Gastrocnemius medialis (tissue), 4 donors: ENCODE measurements at regions not wholly inside any gene's neighbourhood (a gene's known extent, or its start where the extent isn't known, plus 50 kb on each side); places are given as distances from the start of the nearest gene placed in this dataset.

Experiments used
- ATAC-seq, 2 donors: fragments of 150-250 bp; one replicate each; pipeline ENCODE4 v1.9.1; 2016
- DNase-seq, 2 donors: peaks; one replicate each; pipeline ENCODE4 v3.0.0-alpha.2; 2019
- H3K27ac ChIP-seq, 4 donors: fragments of 200-600 bp; sonication (generic); 1 replicate in 1 of 4; 2 replicates in 3 of 4; pipeline ENCODE4 v1.5.1; 2016 to 2018; ENCODE audit warnings: mild to moderate bottlenecking in 2 of 4, moderate library complexity in 1 of 4
- H3K27me3 ChIP-seq, 3 donors: fragments of 200-600 bp; sonication (generic) in 2 of 3; 1 replicate in 1 of 3; 2 replicates in 2 of 3; pipeline versions ENCODE4 v1.5.1 to v1.6.0; 2016 to 2019; ENCODE audit warnings: mild to moderate bottlenecking in 1 of 3, moderate library complexity in 1 of 3
- H3K36me3 ChIP-seq, 2 donors: fragments of 200-600 bp; sonication (generic) in 1 of 2; one replicate each; pipeline ENCODE4 v1.5.1; 2017 to 2018
- H3K4me1 ChIP-seq, 2 donors: fragments of 200-600 bp; sonication (generic) in 1 of 2; one replicate each; pipeline ENCODE4 v1.5.1; 2016 to 2017; ENCODE audit warnings: mild to moderate bottlenecking in 2 of 2
- H3K4me3 ChIP-seq, 4 donors: fragments of 200-600 bp; sonication (generic) in 3 of 4; 1 replicate in 1 of 4; 2 replicates in 3 of 4; pipeline ENCODE4 v1.5.1; 2016 to 2019; ENCODE audit warnings: mild to moderate bottlenecking in 2 of 4
- H3K9me3 ChIP-seq, 3 donors: fragments of 200-600 bp; sonication (generic) in 2 of 3; 1 replicate in 1 of 3; 2 replicates in 2 of 3; pipeline ENCODE4 v1.5.1; 2016 to 2019
- POLR2A ChIP-seq, 2 donors: fragments of 450-650 bp; IDR thresholded peaks; one replicate each; pipeline ENCODE4 v1.6.1; 2017; ENCODE audit warnings: antibody characterized with exemption in 2 of 2, mild to moderate bottlenecking in 2 of 2, moderate library complexity in 2 of 2
- in situ Hi-C, 4 donors: fragments of 200-750 bp; cut with MboI; loops; one replicate each; pipeline versions ENCODE4 v1.15.0 to v1.8.0; 2017; ENCODE audit warnings: low sequenced_read_pairs in 4 of 4
- intact Hi-C: fragments of 100-400 bp; cut with DNase I; formaldehyde crosslinking; loops from one replicate; pipeline ENCODE4 v1.15.1; 2023; ENCODE audit warnings: low total_unique reads
- TF ChIP-seq, protein P1 (sequence below), 5 experiments: fragments of 450-650 bp in 3 of 5; fragments of 200-600 bp in 2 of 5; sonication (generic) in 2 of 5; IDR thresholded peaks in 4 of 5; conservative IDR thresholded peaks in 1 of 5; 1 replicate in 4 of 5; 2 replicates in 1 of 5; pipeline ENCODE4 v1.5.1; 2016 to 2019; ENCODE audit warnings: antibody characterized with exemption in 5 of 5, mild to moderate bottlenecking in 3 of 5, moderate library complexity in 3 of 5

DNA sequence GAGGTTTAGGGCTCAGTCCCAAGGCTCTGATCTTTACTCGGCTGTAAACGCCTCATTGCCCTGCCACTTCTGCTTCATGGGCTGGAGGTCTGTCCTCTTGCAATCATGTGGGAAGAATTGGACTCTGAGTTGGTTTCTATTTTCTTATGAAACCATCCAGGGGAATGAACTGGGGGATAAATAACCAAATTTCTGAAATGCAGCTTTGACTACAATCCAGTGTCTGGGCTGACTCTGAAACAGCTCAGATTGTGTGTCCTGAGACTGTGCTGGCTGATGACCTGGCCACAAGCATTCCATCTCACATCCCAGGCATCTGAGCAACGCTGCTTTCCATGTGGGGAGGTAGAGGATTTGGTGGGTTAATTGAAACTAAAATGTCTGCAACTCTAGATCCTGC lies 71.0 kb upstream of the GALNT15 start:
- Histone ChIP-seq H3K36me3 (no peaks in the 10 kb centered on the region), H3K9me3 (no peaks in the 10 kb centered on the region), H3K27me3 (no peaks in the 10 kb centered on the region), H3K4me3 (no peak overlapping the region), H3K27ac (peak overlapping the region; percentile 23 to 50 (median 38)), H3K4me1 (peaks cover 0 to 9% of the 10 kb centered on the region in 2 donors)
- no peak for TF ChIP-seq POLR2A (IDR thresholded peaks at IDR 0.05)
- TF ChIP-seq, protein P1, sequence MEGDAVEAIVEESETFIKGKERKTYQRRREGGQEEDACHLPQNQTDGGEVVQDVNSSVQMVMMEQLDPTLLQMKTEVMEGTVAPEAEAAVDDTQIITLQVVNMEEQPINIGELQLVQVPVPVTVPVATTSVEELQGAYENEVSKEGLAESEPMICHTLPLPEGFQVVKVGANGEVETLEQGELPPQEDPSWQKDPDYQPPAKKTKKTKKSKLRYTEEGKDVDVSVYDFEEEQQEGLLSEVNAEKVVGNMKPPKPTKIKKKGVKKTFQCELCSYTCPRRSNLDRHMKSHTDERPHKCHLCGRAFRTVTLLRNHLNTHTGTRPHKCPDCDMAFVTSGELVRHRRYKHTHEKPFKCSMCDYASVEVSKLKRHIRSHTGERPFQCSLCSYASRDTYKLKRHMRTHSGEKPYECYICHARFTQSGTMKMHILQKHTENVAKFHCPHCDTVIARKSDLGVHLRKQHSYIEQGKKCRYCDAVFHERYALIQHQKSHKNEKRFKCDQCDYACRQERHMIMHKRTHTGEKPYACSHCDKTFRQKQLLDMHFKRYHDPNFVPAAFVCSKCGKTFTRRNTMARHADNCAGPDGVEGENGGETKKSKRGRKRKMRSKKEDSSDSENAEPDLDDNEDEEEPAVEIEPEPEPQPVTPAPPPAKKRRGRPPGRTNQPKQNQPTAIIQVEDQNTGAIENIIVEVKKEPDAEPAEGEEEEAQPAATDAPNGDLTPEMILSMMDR (IDR thresholded peaks at IDR 0.05 in 4 of 5, conservative IDR thresholded peaks at IDR 0.05 in 1 of 5), result no peak
- in situ Hi-C loops, result no loop called here
- intact Hi-C loops, result no loop called here
- ATAC-seq (peak; percentile 36 to 59), DNase-seq (peak in 1 of 2 donors; percentile 49)

DNA sequence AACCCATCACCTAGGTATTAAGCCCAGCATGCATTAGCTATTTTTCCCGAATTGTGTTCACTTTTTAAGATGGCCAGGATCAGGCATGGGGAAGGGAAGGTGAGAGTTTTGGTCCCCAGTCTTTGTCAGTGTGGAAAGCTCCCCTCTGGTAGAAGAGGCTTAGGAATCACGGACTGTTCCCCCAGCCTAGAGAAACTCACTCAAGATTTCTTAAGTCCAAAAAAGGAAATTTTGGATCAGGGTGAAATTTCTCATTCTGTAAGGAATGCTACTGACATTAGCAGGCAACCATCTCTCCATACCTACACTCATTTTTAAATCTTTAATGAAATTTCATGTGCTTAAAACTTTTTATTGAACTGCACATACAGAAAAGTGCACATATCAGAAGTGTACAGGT lies 70.3 kb upstream of the GALNT15 start:
- TF ChIP-seq POLR2A (IDR thresholded peaks at IDR 0.05), result no peak
- TF ChIP-seq, protein P1 (IDR thresholded peaks at IDR 0.05 in 4 of 5, conservative IDR thresholded peaks at IDR 0.05 in 1 of 5), result no peak
- DNase-seq (no peak), ATAC-seq (no peak)
- H3K27ac ChIP-seq, result peak overlapping the region; percentile 23 to 50 (median 37)
- no peak overlapping the region for H3K4me3 ChIP-seq
- H3K36me3 ChIP-seq, result no peaks in the 10 kb centered on the region
- peaks cover 0 to 11% of the 10 kb centered on the region in 2 donors for H3K4me1 ChIP-seq
- in situ Hi-C loops, result no loop called here
- intact Hi-C loops, result no loop called here
- no peaks in the 10 kb centered on the region for H3K9me3 ChIP-seq
- H3K27me3 ChIP-seq, result no peaks in the 10 kb centered on the region

DNA sequence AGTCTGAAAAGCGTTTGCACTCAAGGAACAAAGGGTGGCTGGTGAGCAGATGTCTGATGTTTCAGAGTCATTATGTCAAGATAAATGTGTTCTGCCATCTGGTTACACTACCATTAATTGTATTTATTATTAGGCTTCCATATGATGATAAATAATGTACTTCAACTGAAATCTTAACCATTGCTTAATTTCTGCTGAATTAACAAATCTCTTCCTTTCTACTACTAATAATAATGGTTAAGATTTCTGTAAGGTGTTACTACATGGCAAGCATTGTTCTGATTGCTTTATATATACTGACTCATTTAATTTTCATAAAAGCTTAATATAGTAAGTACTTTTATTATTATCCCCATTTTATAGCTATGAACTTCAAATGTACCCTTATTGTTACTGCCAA lies 68.4 kb upstream of the GALNT15 start:
- Histone ChIP-seq H3K4me1 (peaks cover 0 to 17% of the 10 kb centered on the region in 2 donors), H3K27me3 (no peaks in the 10 kb centered on the region), H3K4me3 (no peak overlapping the region), H3K9me3 (no peaks in the 10 kb centered on the region), H3K27ac (no peak overlapping the region), H3K36me3 (no peaks in the 10 kb centered on the region)
- ATAC-seq (no peak), DNase-seq (no peak)
- in situ Hi-C loops (no loop called here), intact Hi-C loops (no loop called here)
- TF ChIP-seq, protein P1 (IDR thresholded peaks at IDR 0.05 in 4 of 5, conservative IDR thresholded peaks at IDR 0.05 in 1 of 5), result no peak
- TF ChIP-seq POLR2A (IDR thresholded peaks at IDR 0.05), result no peak

DNA sequence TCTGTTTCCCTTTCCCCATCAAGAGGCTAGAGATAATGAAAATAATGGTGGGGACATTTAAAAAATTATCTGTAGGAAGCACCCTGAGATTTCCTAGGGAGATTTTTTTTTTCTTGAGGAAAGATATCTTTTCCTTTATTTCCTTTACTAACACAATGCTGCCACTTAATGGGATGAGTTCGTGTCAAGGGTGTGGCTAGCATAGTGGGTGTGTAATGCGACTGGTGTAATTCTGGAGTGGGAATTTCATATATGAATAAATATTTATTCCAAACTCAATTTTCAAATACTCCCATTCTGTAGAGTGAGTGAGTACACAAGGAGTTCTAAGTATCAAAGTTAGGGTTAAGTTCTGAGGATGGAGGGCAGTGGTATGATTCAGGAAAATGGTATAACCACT lies 66.1 kb upstream of the GALNT15 start:
- Histone ChIP-seq H3K36me3 (no peaks in the 10 kb centered on the region), H3K4me1 (peaks cover 0 to 11% of the 10 kb centered on the region in 2 donors), H3K27me3 (no peaks in the 10 kb centered on the region), H3K4me3 (no peak overlapping the region), H3K9me3 (no peaks in the 10 kb centered on the region), H3K27ac (peak overlapping the region in 1 of 4 donors; percentile 19)
- ATAC-seq (no peak), DNase-seq (no peak)
- TF ChIP-seq, protein P1 (IDR thresholded peaks at IDR 0.05 in 4 of 5, conservative IDR thresholded peaks at IDR 0.05 in 1 of 5), result no peak
- no peak for TF ChIP-seq POLR2A (IDR thresholded peaks at IDR 0.05)
- intact Hi-C loops (no loop called here), in situ Hi-C loops (no loop called here)

DNA sequence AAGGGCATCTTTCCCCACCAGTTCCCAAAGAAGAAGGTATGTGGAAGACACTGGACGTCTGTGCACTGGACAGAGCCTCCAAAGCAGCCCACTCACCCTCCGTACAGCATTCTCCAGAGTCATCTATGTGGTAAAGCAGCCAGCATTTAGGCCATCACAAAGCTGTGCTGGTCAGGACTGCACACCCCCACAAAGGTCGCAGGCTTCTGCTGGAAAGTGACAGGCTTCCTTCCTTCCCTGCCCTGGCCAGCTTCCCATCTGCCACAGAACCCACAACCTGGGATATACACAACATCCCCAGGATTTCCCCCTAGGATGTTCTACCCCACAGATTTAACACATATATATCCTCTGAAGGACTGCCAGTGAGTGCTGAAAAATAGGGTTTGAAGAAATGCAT lies 64.6 kb upstream of the GALNT15 start:
- no peak for TF ChIP-seq POLR2A (IDR thresholded peaks at IDR 0.05)
- TF ChIP-seq, protein P1 (IDR thresholded peaks at IDR 0.05 in 4 of 5, conservative IDR thresholded peaks at IDR 0.05 in 1 of 5), result no peak
- intact Hi-C loops, result loop anchor here (5.0 kb wide), 1 partner anchor 48 kb away; no protein-coding TSS in a partner anchor
- DNase-seq (no peak), ATAC-seq (no peak)
- no peaks in the 10 kb centered on the region for H3K9me3 ChIP-seq
- peaks cover 0 to 24% of the 10 kb centered on the region in 2 donors for H3K4me1 ChIP-seq
- no peak overlapping the region for H3K4me3 ChIP-seq
- peak overlapping the region in 3 of 4 donors; percentile 4 to 47 (median 44) for H3K27ac ChIP-seq
- H3K27me3 ChIP-seq, result no peaks in the 10 kb centered on the region
- H3K36me3 ChIP-seq, result no peaks in the 10 kb centered on the region
- in situ Hi-C loops, result no loop called here
